Kidney epithelial cell (primary cell): ENCODE measurements at regions not wholly inside any gene's neighbourhood (a gene's known extent, or its start where the extent isn't known, plus 50 kb on each side); places are given as distances from the start of the nearest gene placed in this dataset.
A peak's percentile ranks its signal among the peaks of the same experiment; 100 is the strongest.

Source experiments
- DNase-seq: peaks from one replicate; pipeline ENCODE4 v3.0.0-alpha.2; 2010; ENCODE audit warnings: low read depth
- H3K27me3 ChIP-seq: 2 replicates; pipeline ENCODE4 v1.6.0; 2011; ENCODE audit warnings: low read length; ENCODE audit not compliant: control insufficient read depth, insufficient read depth
- H3K36me3 ChIP-seq: 2 replicates; pipeline ENCODE4 v1.5.1; 2011; ENCODE audit warnings: low read length; ENCODE audit not compliant: control insufficient read depth, insufficient read depth
- H3K4me3 ChIP-seq: 2 replicates; pipeline ENCODE4 v1.5.1; 2011; ENCODE audit warnings: low read depth, mild to moderate bottlenecking, control low read depth, low read length
- CTCF ChIP-seq: IDR thresholded peaks from 2 replicates; pipeline ENCODE4 v1.5.1; 2011; ENCODE audit warnings: mild to moderate bottlenecking, moderate library complexity, low read length, control low read depth, inconsistent platforms; ENCODE audit not compliant: insufficient read depth, poor library complexity, severe bottlenecking

GRCh38 chr3:182723596-182723995 is 69.7 kb upstream of the ATP11B start:
- Histone ChIP-seq H3K4me3 (no peak overlapping the region), H3K36me3 (no peaks in the 10 kb centered on the region), H3K27me3 (no peaks in the 10 kb centered on the region)
- no peak for DNase-seq
- no peak for TF ChIP-seq CTCF

GRCh38 chr3:182725372-182726251 is 67.7 kb upstream of the ATP11B start:
- Histone ChIP-seq H3K27me3 (no peaks in the 10 kb centered on the region), H3K4me3 (no peak overlapping the region), H3K36me3 (no peaks in the 10 kb centered on the region)
- no peak for TF ChIP-seq CTCF
- DNase-seq = peak; percentile 14

GRCh38 chr3:182726258-182727142 is 66.8 kb upstream of the ATP11B start:
- Histone ChIP-seq H3K27me3 (no peaks in the 10 kb centered on the region), H3K4me3 (no peak overlapping the region), H3K36me3 (no peaks in the 10 kb centered on the region)
- no peak for DNase-seq
- TF ChIP-seq CTCF = no peak

GRCh38 chr3:182728238-182728637 is 65.1 kb upstream of the ATP11B start:
- H3K27me3 ChIP-seq = no peaks in the 10 kb centered on the region
- TF ChIP-seq CTCF = no peak
- H3K4me3 ChIP-seq = no peak overlapping the region
- H3K36me3 ChIP-seq = no peaks in the 10 kb centered on the region
- DNase-seq = no peak

- Histone ChIP-seq H3K4me3 (no peak overlapping the region), H3K27me3 (no peaks in the 10 kb centered on the region), H3K36me3 (no peaks in the 10 kb centered on the region)
- no peak for TF ChIP-seq CTCF
- no peak for DNase-seq
Measured at GRCh38 chr3:182729903-182730674, 63.2 kb upstream of the ATP11B start.
